SK-N-SH treated with all-trans-retinoic acid at 6 μM for 48 hours (cell line): ENCODE measurements at regions not wholly inside any gene's neighbourhood (a gene's known extent, or its start where the extent isn't known, plus 50 kb on each side); places are given as distances from the start of the nearest gene placed in this dataset.
"Not testable (repeated sequence)": the region's sequence is repeated elsewhere in the genome, so short reads cannot be mapped to it uniquely, and the experiment has no call there.

ENCODE experiments used
- BACH2 ChIP-seq: fragments of 250-450 bp; sonication (Bioruptor Pico); IDR thresholded peaks from 2 replicates; pipeline ENCODE4 v1.9.0; 2021; ENCODE audit warnings: mild to moderate bottlenecking, borderline replicate concordance
- CREB5 ChIP-seq: fragments of 250-450 bp; sonication (Bioruptor Pico); IDR thresholded peaks from 2 replicates; pipeline ENCODE4 v1.5.1; 2020; ENCODE audit warnings: low read depth, mild to moderate bottlenecking, moderate library complexity
- ISL1 ChIP-seq: fragments of 250-450 bp; sonication (Bioruptor Pico); IDR thresholded peaks from 2 replicates; pipeline ENCODE4 v2.1.2; 2022; ENCODE audit warnings: mild to moderate bottlenecking, moderate library complexity
- RARB ChIP-seq: fragments of 250-450 bp; sonication (Bioruptor Pico); IDR thresholded peaks from 2 replicates; pipeline ENCODE4 v1.8.0; 2021; ENCODE audit warnings: mild to moderate bottlenecking, moderate library complexity
- SNAI2 ChIP-seq: fragments of 250-450 bp; sonication (Bioruptor Pico); IDR thresholded peaks from 2 replicates; pipeline ENCODE4 v1.5.0; 2020; ENCODE audit warnings: mild to moderate bottlenecking, moderate library complexity
- TCF4 ChIP-seq: fragments of 250-450 bp; sonication (Bioruptor Pico); IDR thresholded peaks from 2 replicates; pipeline ENCODE4 v1.8.0; 2021; ENCODE audit warnings: mild to moderate bottlenecking, moderate library complexity, borderline replicate concordance
- TSHZ2 ChIP-seq: fragments of 250-450 bp; sonication (Bioruptor Pico); IDR thresholded peaks from 2 replicates; pipeline ENCODE4 v1.5.0; 2020; ENCODE audit warnings: mild to moderate bottlenecking, moderate library complexity
- ZC3H10 ChIP-seq: fragments of 250-450 bp; sonication (Bioruptor Pico); IDR thresholded peaks from 2 replicates; pipeline ENCODE4 v1.5.1; 2021; ENCODE audit warnings: mild to moderate bottlenecking, moderate library complexity
- ZFP30 ChIP-seq: fragments of 450-650 bp; formaldehyde crosslinking; IDR thresholded peaks from 2 replicates; pipeline ENCODE4 v1.5.0; 2022; ENCODE audit warnings: mild to moderate bottlenecking, moderate library complexity
- TF ChIP-seq, protein P1 (sequence below): fragments of 250-450 bp; sonication (Bioruptor Pico); IDR thresholded peaks from 2 replicates; pipeline ENCODE4 v1.8.0; 2020; ENCODE audit warnings: mild to moderate bottlenecking, moderate library complexity, borderline replicate concordance
- TF ChIP-seq, protein P2 (sequence below): fragments of 250-450 bp; sonication (Bioruptor Pico); IDR thresholded peaks from 2 replicates; pipeline ENCODE4 v1.5.1; 2021; ENCODE audit warnings: mild to moderate bottlenecking, moderate library complexity

GRCh38 chr21:6567542-6567941 is 3953.8 kb upstream of the TPTE start:
- TF ChIP-seq TSHZ2; ZFP30 (CRISPR knock-in tag); SNAI2 (CRISPR knock-in tag); ZC3H10 (CRISPR knock-in tag); BACH2 (CRISPR knock-in tag); TCF4 (CRISPR knock-in tag); RARB (CRISPR knock-in tag); ISL1 (CRISPR knock-in tag); CREB5 (CRISPR knock-in tag): not testable (repeated sequence)
- TF ChIP-seq, protein P1, sequence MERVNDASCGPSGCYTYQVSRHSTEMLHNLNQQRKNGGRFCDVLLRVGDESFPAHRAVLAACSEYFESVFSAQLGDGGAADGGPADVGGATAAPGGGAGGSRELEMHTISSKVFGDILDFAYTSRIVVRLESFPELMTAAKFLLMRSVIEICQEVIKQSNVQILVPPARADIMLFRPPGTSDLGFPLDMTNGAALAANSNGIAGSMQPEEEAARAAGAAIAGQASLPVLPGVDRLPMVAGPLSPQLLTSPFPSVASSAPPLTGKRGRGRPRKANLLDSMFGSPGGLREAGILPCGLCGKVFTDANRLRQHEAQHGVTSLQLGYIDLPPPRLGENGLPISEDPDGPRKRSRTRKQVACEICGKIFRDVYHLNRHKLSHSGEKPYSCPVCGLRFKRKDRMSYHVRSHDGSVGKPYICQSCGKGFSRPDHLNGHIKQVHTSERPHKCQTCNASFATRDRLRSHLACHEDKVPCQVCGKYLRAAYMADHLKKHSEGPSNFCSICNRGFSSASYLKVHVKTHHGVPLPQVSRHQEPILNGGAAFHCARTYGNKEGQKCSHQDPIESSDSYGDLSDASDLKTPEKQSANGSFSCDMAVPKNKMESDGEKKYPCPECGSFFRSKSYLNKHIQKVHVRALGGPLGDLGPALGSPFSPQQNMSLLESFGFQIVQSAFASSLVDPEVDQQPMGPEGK = not testable (repeated sequence)
- TF ChIP-seq, protein P2, sequence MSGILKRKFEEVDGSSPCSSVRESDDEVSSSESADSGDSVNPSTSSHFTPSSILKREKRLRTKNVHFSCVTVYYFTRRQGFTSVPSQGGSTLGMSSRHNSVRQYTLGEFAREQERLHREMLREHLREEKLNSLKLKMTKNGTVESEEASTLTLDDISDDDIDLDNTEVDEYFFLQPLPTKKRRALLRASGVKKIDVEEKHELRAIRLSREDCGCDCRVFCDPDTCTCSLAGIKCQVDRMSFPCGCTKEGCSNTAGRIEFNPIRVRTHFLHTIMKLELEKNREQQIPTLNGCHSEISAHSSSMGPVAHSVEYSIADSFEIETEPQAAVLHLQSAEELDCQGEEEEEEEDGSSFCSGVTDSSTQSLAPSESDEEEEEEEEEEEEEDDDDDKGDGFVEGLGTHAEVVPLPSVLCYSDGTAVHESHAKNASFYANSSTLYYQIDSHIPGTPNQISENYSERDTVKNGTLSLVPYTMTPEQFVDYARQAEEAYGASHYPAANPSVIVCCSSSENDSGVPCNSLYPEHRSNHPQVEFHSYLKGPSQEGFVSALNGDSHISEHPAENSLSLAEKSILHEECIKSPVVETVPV = not testable (repeated sequence)
